ENCODE measurements at regions not wholly inside any gene's neighbourhood (a gene's known extent, or its start where the extent isn't known, plus 50 kb on each side); places are given as distances from the start of the nearest gene placed in this dataset.
"Not testable (repeated sequence)": the region's sequence is repeated elsewhere in the genome, so short reads cannot be mapped to it uniquely, and the experiment has no call there.

- H2AFZ ChIP-seq (ENCODE audit: low read depth, low read length) = no peak overlapping the region
- no peaks in the 10 kb centered on the region for H3K4me1 ChIP-seq (ENCODE audit: insufficient read depth, low read length)
- no peaks in the 10 kb centered on the region for H3K27me3 ChIP-seq (ENCODE audit: insufficient read depth, low read length)
- H3K9me3 ChIP-seq (ENCODE audit: low read length) = peaks cover 2% of the 10 kb centered on the region
- H3K36me3 ChIP-seq (ENCODE audit: insufficient read depth, low read length) = no peaks in the 10 kb centered on the region
- no peak overlapping the region for H3K4me3 ChIP-seq (ENCODE audit: low read length)
Observed at GRCh38 chr3:159751752-159752151, 236.9 kb upstream of the IL12A start.

DNA sequence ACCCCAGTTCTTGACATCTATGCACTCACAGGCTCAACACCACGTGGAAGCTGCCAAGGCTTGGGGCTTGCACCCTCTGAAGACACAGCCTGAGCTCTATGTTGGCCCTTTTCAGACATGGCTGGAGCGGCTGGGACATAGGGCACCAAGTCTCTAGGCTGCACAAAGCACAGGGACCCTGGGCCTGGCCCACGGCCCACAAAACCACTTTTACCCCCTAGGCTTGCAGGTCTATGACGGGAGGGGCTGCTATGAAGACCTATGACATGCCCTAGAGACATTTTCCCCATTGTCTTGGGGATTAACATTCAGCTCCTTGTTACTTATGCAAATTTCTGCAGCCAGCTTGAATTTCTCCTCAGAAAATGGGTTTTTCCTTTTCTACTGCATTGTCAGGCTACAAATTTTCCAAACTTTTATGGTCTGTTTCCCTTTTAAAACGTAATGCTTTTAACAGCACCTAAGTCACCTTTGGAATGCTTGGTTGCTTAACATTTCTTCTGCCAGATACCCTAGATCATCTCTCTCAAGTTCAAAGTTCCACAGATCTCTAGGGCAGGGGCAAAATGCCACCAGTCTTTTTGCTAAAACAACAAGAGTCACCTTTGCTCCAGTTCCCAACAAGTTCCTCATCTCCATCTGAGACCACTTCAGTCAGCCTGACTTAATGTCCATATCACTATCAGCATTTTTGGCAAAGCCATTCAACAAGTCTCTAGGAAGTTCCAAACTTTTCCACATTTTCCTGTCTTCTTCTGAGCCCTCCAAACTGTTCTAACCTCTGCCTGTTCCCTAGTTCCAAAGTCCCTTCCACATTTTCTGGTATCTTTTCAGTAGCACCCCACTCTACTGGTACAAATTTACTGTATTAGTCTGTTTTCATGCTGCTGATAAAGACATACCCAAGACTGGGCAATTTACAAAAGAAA lies 232.1 kb upstream of the IL12A start:
- not testable (repeated sequence) for H3K4me3 ChIP-seq (ENCODE audit: low read length); H3K4me1 ChIP-seq (ENCODE audit: insufficient read depth, low read length); H3K36me3 ChIP-seq (ENCODE audit: insufficient read depth, low read length); H3K9me3 ChIP-seq (ENCODE audit: low read length); H2AFZ ChIP-seq (ENCODE audit: low read depth, low read length)
- peaks cover 12% of the 10 kb centered on the region for H3K27me3 ChIP-seq (ENCODE audit: insufficient read depth, low read length)

GRCh38 chr3:159757341-159758060 lies 231.1 kb upstream of the IL12A start:
- Histone ChIP-seq H3K4me1 (ENCODE audit: insufficient read depth, low read length) (no peaks in the 10 kb centered on the region), H3K27me3 (ENCODE audit: insufficient read depth, low read length) (peaks cover 22% of the 10 kb centered on the region)

DNA sequence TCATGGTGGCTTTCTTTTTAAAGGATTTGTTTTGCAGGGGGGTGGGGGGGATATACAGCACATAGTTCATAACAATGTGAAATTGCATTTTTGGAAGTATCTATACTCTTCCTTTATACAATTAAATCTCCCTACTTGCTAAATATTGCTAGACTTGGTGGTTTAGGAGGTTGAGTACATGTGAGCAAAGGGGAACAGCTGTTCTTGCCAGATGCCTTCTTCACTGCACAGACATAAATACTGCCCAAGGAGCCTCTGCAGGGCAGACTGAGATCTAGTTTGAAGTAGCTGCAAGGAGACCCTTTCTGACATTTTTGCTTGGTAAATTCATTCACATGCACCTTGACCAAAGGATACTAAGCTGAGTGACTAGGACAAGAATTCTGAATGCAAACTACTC lies 228.6 kb upstream of the IL12A start:
- peaks cover 2% of the 10 kb centered on the region for H3K9me3 ChIP-seq (ENCODE audit: low read length)
- peaks cover 31% of the 10 kb centered on the region for H3K27me3 ChIP-seq (ENCODE audit: insufficient read depth, low read length)
- H3K4me3 ChIP-seq (ENCODE audit: low read length) = no peak overlapping the region
- no peak overlapping the region for H2AFZ ChIP-seq (ENCODE audit: low read depth, low read length)
- peaks cover 5% of the 10 kb centered on the region for H3K4me1 ChIP-seq (ENCODE audit: insufficient read depth, low read length)
- no peaks in the 10 kb centered on the region for H3K36me3 ChIP-seq (ENCODE audit: insufficient read depth, low read length)

More at GRCh38 chr3:159757341-159758060, 231.1 kb upstream of the IL12A start:
- H3K4me3 ChIP-seq (ENCODE audit: low read length) = no peak overlapping the region
- H2AFZ ChIP-seq (ENCODE audit: low read depth, low read length) = no peak overlapping the region
- no peaks in the 10 kb centered on the region for H3K36me3 ChIP-seq (ENCODE audit: insufficient read depth, low read length)
- peaks cover 2% of the 10 kb centered on the region for H3K9me3 ChIP-seq (ENCODE audit: low read length)

DNA sequence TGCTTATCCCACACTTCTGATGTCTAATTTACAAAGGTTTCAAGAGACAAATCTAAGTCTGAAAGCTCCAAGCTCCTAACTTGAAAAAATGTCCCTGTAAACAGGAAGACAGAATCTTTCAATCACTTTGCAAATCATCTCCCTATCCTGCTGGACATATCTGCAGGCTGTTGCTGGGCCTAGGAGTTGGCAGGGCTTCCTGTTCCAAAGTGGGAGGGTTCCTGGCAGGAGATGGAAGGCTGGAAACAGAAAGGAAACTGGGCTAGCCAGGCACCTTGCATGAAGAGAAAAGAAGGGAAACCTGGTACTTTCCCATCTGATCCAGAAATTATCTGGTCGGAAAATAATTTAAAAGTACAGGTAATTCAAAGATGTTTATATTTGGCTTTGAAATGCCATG lies 227.3 kb upstream of the IL12A start:
- Histone ChIP-seq H3K4me3 (ENCODE audit: low read length) (no peak overlapping the region), H3K36me3 (ENCODE audit: insufficient read depth, low read length) (no peaks in the 10 kb centered on the region), H3K4me1 (ENCODE audit: insufficient read depth, low read length) (peaks cover 19% of the 10 kb centered on the region), H3K27me3 (ENCODE audit: insufficient read depth, low read length) (peaks cover 39% of the 10 kb centered on the region), H2AFZ (ENCODE audit: low read depth, low read length) (no peak overlapping the region), H3K9me3 (ENCODE audit: low read length) (no peaks in the 10 kb centered on the region)

DNA sequence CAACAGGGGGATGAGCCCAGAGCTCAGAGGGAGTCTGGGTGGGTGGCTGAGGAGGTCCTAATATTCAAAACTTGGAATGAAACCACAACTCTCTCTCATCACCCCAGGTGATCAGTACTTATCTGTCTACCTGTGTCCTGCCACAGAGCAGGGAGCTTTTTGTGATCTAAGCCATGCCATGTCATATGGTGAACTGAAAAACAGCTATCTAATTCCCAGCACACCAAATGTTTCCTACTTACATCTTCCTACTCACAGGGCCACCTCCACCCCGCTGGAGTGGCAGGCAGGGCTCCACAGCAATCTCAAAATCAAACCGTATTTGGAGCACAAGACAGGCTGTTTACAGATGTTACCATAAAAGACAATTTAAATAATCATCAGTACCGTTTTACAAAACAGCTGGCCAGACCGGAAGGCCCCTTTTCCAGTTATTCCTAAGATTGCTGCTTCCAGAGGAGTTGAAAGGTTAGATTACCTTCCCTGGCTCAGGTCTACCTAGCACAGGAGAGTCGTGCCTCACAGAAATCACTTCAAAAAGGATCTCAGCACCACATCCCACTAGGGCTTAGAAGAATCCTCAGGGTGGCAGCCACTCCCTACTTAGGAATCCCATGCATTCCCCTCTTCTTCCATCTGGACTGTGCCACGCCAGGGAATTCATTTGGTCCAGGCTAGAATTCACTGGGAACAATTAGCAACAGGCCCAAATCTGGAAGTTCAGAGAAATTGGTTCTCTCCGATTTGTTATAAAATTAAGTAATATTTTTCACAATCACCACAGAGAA lies 226.6 kb upstream of the IL12A start:
- Histone ChIP-seq H2AFZ (ENCODE audit: low read depth, low read length) (no peak overlapping the region), H3K36me3 (ENCODE audit: insufficient read depth, low read length) (no peaks in the 10 kb centered on the region), H3K4me1 (ENCODE audit: insufficient read depth, low read length) (peaks cover 22% of the 10 kb centered on the region), H3K9me3 (ENCODE audit: low read length) (no peaks in the 10 kb centered on the region), H3K27me3 (ENCODE audit: insufficient read depth, low read length) (peaks cover 44% of the 10 kb centered on the region), H3K4me3 (ENCODE audit: low read length) (no peak overlapping the region)

DNA sequence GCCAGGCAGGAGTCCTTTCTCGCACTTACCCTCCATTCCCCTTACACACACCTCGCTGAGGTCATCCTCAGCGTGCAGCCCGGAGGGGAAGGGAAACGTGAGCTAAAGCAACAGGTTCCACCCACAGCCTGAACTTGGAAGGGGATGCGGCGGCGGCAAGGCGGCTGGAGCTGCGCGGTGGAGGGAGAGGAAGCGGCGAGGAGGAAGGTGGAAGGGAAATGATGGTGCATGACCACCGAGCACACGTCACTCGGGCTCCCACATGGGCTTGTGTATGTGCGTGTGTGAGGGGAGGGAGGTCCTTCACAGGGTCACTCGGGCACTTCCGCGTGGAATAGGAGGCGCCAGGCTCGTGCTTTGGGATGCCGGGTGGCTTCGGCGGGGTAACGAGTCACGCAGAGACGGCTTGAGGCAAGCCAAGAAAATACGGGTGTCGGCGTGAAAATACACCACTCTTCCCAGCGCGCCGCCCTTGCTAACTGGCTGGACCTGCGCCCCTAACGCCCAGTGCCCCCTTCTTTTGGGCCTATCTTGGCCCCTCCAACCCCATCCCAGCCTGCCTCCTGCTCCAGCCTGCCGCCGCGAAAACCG lies 225.5 kb upstream of the IL12A start:
- Histone ChIP-seq H3K36me3 (ENCODE audit: insufficient read depth, low read length) (no peaks in the 10 kb centered on the region), H3K27me3 (ENCODE audit: insufficient read depth, low read length) (peaks cover 44% of the 10 kb centered on the region), H3K4me1 (ENCODE audit: insufficient read depth, low read length) (peaks cover 22% of the 10 kb centered on the region), H3K4me3 (ENCODE audit: low read length) (peak overlapping the region; percentile 52), H3K9me3 (ENCODE audit: low read length) (no peaks in the 10 kb centered on the region), H2AFZ (ENCODE audit: low read depth, low read length) (peak overlapping the region; percentile 60)

DNA sequence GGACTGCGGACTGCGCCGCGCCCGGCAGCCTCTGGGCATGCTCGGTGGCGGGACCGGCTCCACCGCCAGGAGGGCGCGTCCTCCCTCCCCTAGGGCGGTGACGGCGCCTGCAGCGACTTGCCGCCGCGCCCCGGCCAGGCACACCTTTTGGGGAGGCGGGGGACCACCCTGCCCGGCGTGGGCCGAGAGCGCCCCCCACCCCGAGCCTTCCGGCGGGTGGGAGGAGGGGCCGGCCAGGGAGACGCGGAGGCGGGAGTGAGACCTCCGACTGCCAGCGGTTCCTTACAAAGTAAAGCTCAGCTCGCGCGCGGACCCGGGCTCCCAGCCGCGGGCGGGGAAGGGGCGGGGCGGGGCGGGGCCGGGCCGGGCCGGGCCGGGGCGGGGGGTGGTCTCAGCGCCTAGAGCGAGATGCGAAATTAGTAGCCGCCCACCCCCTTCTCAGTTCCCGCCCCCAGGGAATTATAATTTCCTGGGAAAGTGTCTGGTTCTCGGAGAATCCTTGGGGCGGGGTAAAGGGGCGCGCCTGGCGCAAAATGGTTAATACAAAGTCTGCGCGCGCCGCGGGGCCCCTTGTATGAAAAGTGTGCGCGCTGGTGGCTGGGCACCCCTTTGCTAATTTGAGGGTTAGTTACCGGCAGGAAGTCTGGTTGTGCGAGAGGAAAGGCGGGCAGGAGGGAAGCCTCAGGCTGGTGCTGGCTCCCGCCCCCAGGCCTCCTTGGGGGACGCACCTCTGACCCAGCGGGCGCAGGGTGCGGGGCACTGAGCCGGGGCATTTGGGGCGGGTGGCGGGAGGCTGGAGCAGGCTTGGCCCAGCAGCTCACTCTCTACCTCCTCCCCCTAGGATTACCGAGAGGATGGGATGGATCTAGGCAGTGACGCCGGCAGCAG lies 224.8 kb upstream of the IL12A start:
- peaks cover 44% of the 10 kb centered on the region for H3K27me3 ChIP-seq (ENCODE audit: insufficient read depth, low read length)
- H3K9me3 ChIP-seq (ENCODE audit: low read length) = no peaks in the 10 kb centered on the region
- peak overlapping the region; percentile 52 for H3K4me3 ChIP-seq (ENCODE audit: low read length)
- H3K36me3 ChIP-seq (ENCODE audit: insufficient read depth, low read length) = no peaks in the 10 kb centered on the region
- H3K4me1 ChIP-seq (ENCODE audit: insufficient read depth, low read length) = peaks cover 22% of the 10 kb centered on the region
- peak overlapping the region; percentile 82 for H2AFZ ChIP-seq (ENCODE audit: low read depth, low read length)

- Histone ChIP-seq H3K9me3 (ENCODE audit: low read length) (no peaks in the 10 kb centered on the region), H3K4me1 (ENCODE audit: insufficient read depth, low read length) (peaks cover 22% of the 10 kb centered on the region), H3K4me3 (ENCODE audit: low read length) (peak overlapping the region; percentile 52), H3K36me3 (ENCODE audit: insufficient read depth, low read length) (no peaks in the 10 kb centered on the region), H2AFZ (ENCODE audit: low read depth, low read length) (peak overlapping the region; percentile 82), H3K27me3 (ENCODE audit: insufficient read depth, low read length) (peaks cover 44% of the 10 kb centered on the region)
Observed at GRCh38 chr3:159764490-159765029, 224.1 kb upstream of the IL12A start.

- H3K9me3 ChIP-seq (ENCODE audit: low read length) = no peaks in the 10 kb centered on the region
- H3K27me3 ChIP-seq (ENCODE audit: insufficient read depth, low read length) = peaks cover 41% of the 10 kb centered on the region
- H3K36me3 ChIP-seq (ENCODE audit: insufficient read depth, low read length) = no peaks in the 10 kb centered on the region
- H3K4me1 ChIP-seq (ENCODE audit: insufficient read depth, low read length) = peaks cover 22% of the 10 kb centered on the region
- H3K4me3 ChIP-seq (ENCODE audit: low read length) = peak overlapping the region; percentile 52
- peak overlapping the region; percentile 82 for H2AFZ ChIP-seq (ENCODE audit: low read depth, low read length)
Observed at GRCh38 chr3:159765030-159765859, 223.4 kb upstream of the IL12A start.

DNA sequence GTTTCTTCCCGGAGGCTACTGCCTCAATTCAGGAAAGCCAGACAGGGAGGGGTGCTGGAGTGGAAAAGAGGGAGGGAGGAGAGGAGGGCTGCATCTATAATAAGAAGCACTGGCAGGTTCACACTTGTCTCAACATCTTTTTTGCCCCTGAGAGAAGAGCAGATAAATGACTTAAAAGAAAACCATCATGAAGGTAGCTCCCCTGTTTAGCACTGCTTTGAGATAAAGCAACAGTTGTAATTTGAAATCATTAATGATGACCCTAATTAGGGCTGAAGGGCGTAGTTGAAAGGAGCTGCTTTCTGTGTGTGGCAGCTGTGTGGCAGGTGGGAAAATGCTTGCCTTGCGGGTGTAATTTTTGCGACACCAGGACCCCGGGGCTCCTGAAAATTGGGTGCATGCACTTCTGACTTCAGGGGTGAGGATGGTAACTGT lies 222.8 kb upstream of the IL12A start:
- H2AFZ ChIP-seq (ENCODE audit: low read depth, low read length) = peak overlapping the region; percentile 82
- H3K4me1 ChIP-seq (ENCODE audit: insufficient read depth, low read length) = peaks cover 22% of the 10 kb centered on the region
- no peaks in the 10 kb centered on the region for H3K36me3 ChIP-seq (ENCODE audit: insufficient read depth, low read length)
- H3K4me3 ChIP-seq (ENCODE audit: low read length) = peak overlapping the region; percentile 52
- no peaks in the 10 kb centered on the region for H3K9me3 ChIP-seq (ENCODE audit: low read length)
- H3K27me3 ChIP-seq (ENCODE audit: insufficient read depth, low read length) = peaks cover 39% of the 10 kb centered on the region

Data from neuron (in vitro differentiated cells).